ENCODE measurements at regions not wholly inside any gene's neighbourhood (a gene's known extent, or its start where the extent isn't known, plus 50 kb on each side); places are given as distances from the start of the nearest gene placed in this dataset.

DNA sequence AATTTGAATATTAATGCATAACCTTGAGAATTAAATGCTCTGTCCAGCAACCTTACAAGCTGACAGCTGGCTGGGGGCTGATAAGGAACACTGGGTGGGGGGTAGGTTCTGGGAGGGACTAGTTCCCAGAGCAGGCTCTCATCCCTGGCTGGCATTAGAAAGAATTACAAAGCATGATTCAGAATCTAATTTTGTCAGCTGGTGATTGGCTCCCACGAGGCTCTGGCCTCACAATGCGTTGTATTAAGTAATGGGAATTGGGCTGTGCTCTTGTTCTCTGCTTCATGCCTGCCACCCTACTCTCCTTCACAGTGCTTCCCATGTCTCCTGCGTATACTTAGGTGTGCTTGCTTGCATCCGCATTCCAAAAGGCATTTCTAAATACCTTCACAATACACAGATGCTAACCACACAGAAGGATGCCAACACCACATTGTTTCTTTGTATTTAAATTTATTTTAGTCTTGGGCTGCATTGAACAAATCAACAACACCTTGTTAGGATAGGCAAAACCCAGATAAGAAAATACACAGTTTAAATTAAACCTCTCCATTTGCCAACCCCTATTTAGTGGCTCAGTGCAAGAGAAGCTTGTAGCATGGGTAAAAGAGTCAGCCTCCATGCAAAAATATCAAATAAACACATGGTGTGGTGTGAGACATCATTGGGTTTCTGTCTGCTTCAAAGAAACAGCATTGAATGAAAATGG lies 434.5 kb upstream of the JAG1 start:
- Mint-ChIP-seq H3K36me3 (ENCODE audit: low read depth, unreplicated experiment) (no peaks in the 10 kb centered on the region), H3K4me1 (ENCODE audit: low read depth, unreplicated experiment) (peaks cover 30% of the 10 kb centered on the region), H3K9me3 (ENCODE audit: unreplicated experiment) (no peaks in the 10 kb centered on the region), H3K4me3 (ENCODE audit: unreplicated experiment) (no peak overlapping the region), H3K27ac (ENCODE audit: unreplicated experiment) (peak overlapping the region; percentile 4), H3K27me3 (ENCODE audit: low read depth, unreplicated experiment) (no peaks in the 10 kb centered on the region)
- Histone ChIP-seq H3K4me1 (ENCODE audit: insufficient read depth, low read length) (no peaks in the 10 kb centered on the region), H2AFZ (ENCODE audit: low read depth, low read length) (no peak overlapping the region), H4K20me1 (ENCODE audit: insufficient read depth, low read length) (no peaks in the 10 kb centered on the region), H3K9me3 (ENCODE audit: insufficient read depth, low read depth, low read length) (no peaks in the 10 kb centered on the region), H3K27me3 (ENCODE audit: insufficient read depth, low read length) (no peaks in the 10 kb centered on the region), H3K4me3 (ENCODE audit: insufficient read depth, low read depth, low read length) (no peak overlapping the region), H3K4me2 (ENCODE audit: low read length) (no peak overlapping the region), H3K9ac (ENCODE audit: low read length) (no peak overlapping the region), H3K36me3 (ENCODE audit: insufficient read depth, low read length) (no peaks in the 10 kb centered on the region), H3K79me2 (ENCODE audit: insufficient read depth, low read length) (no peaks in the 10 kb centered on the region), H3K27ac (ENCODE audit: low read depth, low read length) (no peak overlapping the region)
- TF ChIP-seq, protein P1, sequence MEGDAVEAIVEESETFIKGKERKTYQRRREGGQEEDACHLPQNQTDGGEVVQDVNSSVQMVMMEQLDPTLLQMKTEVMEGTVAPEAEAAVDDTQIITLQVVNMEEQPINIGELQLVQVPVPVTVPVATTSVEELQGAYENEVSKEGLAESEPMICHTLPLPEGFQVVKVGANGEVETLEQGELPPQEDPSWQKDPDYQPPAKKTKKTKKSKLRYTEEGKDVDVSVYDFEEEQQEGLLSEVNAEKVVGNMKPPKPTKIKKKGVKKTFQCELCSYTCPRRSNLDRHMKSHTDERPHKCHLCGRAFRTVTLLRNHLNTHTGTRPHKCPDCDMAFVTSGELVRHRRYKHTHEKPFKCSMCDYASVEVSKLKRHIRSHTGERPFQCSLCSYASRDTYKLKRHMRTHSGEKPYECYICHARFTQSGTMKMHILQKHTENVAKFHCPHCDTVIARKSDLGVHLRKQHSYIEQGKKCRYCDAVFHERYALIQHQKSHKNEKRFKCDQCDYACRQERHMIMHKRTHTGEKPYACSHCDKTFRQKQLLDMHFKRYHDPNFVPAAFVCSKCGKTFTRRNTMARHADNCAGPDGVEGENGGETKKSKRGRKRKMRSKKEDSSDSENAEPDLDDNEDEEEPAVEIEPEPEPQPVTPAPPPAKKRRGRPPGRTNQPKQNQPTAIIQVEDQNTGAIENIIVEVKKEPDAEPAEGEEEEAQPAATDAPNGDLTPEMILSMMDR (IDR thresholded peaks at IDR 0.05; ENCODE audit: insufficient read depth, low read depth, low read length) = no peak
- no peak for TF ChIP-seq EZH2 (IDR thresholded peaks at IDR 0.05; ENCODE audit: insufficient read depth, low read length)
- FAIRE-seq (no peak), DNase-seq (ENCODE audit: low read depth) (peak; percentile 27)

DNA sequence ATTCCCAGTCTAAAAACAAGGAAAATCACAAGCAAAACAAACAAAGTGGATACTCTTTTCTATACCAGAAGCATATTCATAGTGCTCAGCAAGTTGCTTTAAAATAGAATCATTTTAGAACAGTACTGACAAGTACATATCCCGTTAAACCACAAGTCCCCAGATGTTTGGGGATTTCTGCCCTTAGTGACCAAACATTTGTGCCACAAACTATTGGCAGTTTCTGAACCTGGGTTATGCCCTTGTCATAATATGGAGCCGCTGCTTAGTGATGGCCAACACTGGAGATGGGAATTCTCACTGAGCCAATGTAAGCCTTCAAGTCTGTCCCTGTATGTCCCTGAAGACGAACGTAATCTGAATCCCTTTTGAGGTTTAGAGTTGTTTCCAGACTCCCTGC lies 436.7 kb upstream of the JAG1 start:
- Mint-ChIP-seq H3K9me3 (ENCODE audit: unreplicated experiment) (no peaks in the 10 kb centered on the region), H3K4me1 (ENCODE audit: low read depth, unreplicated experiment) (peaks cover 28% of the 10 kb centered on the region), H3K27me3 (ENCODE audit: low read depth, unreplicated experiment) (no peaks in the 10 kb centered on the region), H3K4me3 (ENCODE audit: unreplicated experiment) (no peak overlapping the region), H3K27ac (ENCODE audit: unreplicated experiment) (no peak overlapping the region), H3K36me3 (ENCODE audit: low read depth, unreplicated experiment) (no peaks in the 10 kb centered on the region)
- no peak for FAIRE-seq
- Histone ChIP-seq H4K20me1 (ENCODE audit: insufficient read depth, low read length) (no peaks in the 10 kb centered on the region), H3K79me2 (ENCODE audit: insufficient read depth, low read length) (no peaks in the 10 kb centered on the region), H3K36me3 (ENCODE audit: insufficient read depth, low read length) (no peaks in the 10 kb centered on the region), H2AFZ (ENCODE audit: low read depth, low read length) (no peak overlapping the region), H3K27ac (ENCODE audit: low read depth, low read length) (no peak overlapping the region), H3K4me2 (ENCODE audit: low read length) (no peak overlapping the region), H3K9ac (ENCODE audit: low read length) (no peak overlapping the region), H3K4me3 (ENCODE audit: insufficient read depth, low read depth, low read length) (no peak overlapping the region), H3K4me1 (ENCODE audit: insufficient read depth, low read length) (no peaks in the 10 kb centered on the region), H3K27me3 (ENCODE audit: insufficient read depth, low read length) (no peaks in the 10 kb centered on the region), H3K9me3 (ENCODE audit: insufficient read depth, low read depth, low read length) (no peaks in the 10 kb centered on the region)
- TF ChIP-seq, protein P1 (IDR thresholded peaks at IDR 0.05; ENCODE audit: insufficient read depth, low read depth, low read length) = no peak
- TF ChIP-seq EZH2 (IDR thresholded peaks at IDR 0.05; ENCODE audit: insufficient read depth, low read length) = no peak
- DNase-seq (ENCODE audit: low read depth) = no peak

DNA sequence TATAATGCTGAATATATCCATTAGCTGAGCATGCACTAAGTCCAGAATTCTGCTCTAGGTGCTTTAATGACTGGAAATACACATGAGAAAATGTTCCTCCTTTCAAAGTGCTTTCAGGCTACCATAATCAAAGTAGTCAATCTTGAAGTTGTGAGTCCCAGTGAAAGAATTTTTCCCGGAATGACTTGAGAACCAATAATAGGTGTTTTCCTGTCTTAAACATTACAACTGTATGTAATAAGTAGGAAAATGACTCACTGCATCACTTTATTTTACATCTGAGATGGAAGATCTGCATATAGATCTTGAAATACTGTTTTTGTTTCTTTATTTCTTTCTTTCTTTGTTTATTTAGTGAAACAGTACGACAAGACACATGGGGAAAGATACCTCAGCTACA lies 437.4 kb upstream of the JAG1 start:
- Mint-ChIP-seq H3K4me3 (ENCODE audit: unreplicated experiment) (no peak overlapping the region), H3K27ac (ENCODE audit: unreplicated experiment) (no peak overlapping the region), H3K4me1 (ENCODE audit: low read depth, unreplicated experiment) (peaks cover 27% of the 10 kb centered on the region), H3K9me3 (ENCODE audit: unreplicated experiment) (no peaks in the 10 kb centered on the region), H3K36me3 (ENCODE audit: low read depth, unreplicated experiment) (no peaks in the 10 kb centered on the region), H3K27me3 (ENCODE audit: low read depth, unreplicated experiment) (no peaks in the 10 kb centered on the region)
- FAIRE-seq (no peak), DNase-seq (ENCODE audit: low read depth) (peak; percentile 52)
- H3K4me2 ChIP-seq (ENCODE audit: low read length) = no peak overlapping the region
- H3K27me3 ChIP-seq (ENCODE audit: insufficient read depth, low read length) = no peaks in the 10 kb centered on the region
- TF ChIP-seq, protein P1 (IDR thresholded peaks at IDR 0.05; ENCODE audit: insufficient read depth, low read depth, low read length) = no peak
- no peak for TF ChIP-seq EZH2 (IDR thresholded peaks at IDR 0.05; ENCODE audit: insufficient read depth, low read length)
- no peak overlapping the region for H3K9ac ChIP-seq (ENCODE audit: low read length)
- H3K4me3 ChIP-seq (ENCODE audit: insufficient read depth, low read depth, low read length) = no peak overlapping the region
- no peaks in the 10 kb centered on the region for H3K9me3 ChIP-seq (ENCODE audit: insufficient read depth, low read depth, low read length)
- no peaks in the 10 kb centered on the region for H4K20me1 ChIP-seq (ENCODE audit: insufficient read depth, low read length)
- H3K79me2 ChIP-seq (ENCODE audit: insufficient read depth, low read length) = no peaks in the 10 kb centered on the region
- no peak overlapping the region for H3K27ac ChIP-seq (ENCODE audit: low read depth, low read length)
- no peaks in the 10 kb centered on the region for H3K4me1 ChIP-seq (ENCODE audit: insufficient read depth, low read length)
- H2AFZ ChIP-seq (ENCODE audit: low read depth, low read length) = no peak overlapping the region
- H3K36me3 ChIP-seq (ENCODE audit: insufficient read depth, low read length) = no peaks in the 10 kb centered on the region
